OCI-M2 (cell line): ENCODE measurements at regions not wholly inside any gene's neighbourhood (a gene's known extent, or its start where the extent isn't known, plus 50 kb on each side); places are given as distances from the start of the nearest gene placed in this dataset.
"Not testable (repeated sequence)": the region's sequence is repeated elsewhere in the genome, so short reads cannot be mapped to it uniquely, and the experiment has no call there.

Experiments
- DNase-seq: peaks from one replicate; lab custom pipeline; 2025; ENCODE audit not compliant: unreplicated experiment; lab: John Stamatoyannopoulos, UW

DNA sequence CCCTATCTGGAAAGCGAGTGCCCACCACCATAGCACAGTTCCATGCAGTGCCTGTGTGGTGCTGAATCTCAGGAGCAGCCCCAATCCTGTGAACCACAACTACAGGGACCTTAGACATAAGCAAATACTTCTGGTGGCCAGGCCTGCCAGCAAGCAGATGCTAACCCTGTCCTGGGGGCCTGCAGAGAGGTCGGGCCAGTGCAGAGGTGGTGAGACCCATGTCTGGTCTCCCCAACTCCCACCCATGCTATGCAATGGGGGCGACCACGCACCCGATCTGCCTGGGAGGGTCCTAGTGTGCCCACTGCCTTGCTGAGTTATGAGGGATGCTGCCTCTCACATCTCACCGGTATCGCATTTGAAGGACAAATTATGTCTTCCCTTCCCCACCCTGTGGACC, 151.6 kb upstream of the ZNF337 start:
- DNase-seq: no peak

DNA sequence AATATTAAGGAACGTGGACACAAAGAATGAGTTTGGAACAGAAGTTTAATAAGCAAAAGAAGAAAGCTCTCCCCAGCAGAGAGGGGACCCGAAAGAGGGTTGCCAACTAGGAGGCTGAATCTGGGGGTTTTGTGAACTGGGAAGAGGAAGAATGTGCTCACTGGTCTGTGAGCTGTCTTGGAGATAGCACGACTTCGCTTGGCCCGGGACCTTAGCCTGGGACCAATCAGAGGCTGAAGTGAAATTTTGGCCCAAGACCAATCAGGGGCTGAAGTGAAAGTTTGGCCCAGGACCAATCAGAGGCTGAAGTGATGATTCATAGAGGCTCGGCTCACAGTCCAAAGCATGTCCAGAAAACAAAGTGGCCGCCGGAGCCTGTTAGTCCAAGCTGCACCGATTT, 148.0 kb upstream of the ZNF337 start:
- not testable (repeated sequence) for DNase-seq

DNA sequence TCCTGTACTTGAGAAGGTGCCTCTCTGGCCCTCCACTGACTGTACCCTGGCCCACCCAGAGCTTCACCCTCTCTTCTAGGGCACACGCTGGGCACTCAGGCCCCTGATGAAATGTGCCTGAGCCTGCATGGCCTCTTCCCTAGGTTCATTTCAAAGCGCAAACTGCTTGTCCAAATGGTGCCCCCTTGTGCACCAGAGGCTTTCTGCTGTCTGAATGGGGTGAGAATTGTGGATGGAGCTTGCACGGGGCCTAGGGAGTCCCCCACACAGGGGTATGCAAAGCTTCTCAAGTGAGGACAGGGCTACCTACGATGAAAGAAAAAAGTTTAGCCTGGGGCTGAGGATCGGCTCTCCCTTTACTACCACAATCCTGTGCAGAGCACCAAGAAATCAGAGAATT, 116.9 kb upstream of the ZNF337 start:
- DNase-seq: not testable (repeated sequence)

DNA sequence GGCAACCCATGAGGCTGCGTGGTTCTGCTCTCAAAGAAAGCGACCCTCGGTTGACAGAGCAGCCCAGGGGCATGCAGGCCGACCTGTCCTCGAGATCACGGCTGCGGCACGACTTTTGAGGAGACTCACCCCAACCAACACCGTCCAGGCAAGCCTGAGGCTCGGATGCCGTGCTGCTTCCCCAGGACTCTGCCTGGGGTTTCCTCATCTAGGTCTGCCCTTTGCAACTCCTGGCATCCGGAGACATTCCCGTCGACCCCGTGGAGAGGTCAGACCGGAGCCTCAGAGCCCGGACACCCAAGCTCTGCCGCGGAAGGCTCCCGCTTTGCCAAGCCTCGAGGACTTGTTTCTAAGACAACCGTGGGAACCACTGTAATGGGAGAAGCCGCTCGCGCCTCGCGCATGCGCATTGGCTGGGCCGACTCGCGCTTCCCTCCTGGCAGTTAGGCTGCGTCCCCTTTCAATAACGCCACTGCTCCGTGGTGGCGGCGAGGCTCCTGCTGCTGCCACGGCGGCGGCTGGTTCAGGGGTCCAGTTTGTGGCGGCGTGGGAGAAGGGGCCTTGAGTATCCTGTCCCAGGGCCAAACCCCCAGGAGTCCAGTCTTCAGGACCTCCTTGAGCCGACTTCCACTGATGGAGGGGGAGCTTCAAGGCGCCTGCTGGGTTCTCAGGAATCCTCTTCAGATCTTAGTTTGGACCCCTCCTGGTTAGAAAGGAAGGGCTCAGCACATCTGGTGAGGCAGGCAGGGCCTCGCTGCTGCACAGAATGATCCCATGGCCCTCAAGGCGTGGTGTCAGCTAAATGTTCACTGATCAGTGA, 101.7 kb upstream of the ZNF337 start:
- not testable (repeated sequence) for DNase-seq

DNA sequence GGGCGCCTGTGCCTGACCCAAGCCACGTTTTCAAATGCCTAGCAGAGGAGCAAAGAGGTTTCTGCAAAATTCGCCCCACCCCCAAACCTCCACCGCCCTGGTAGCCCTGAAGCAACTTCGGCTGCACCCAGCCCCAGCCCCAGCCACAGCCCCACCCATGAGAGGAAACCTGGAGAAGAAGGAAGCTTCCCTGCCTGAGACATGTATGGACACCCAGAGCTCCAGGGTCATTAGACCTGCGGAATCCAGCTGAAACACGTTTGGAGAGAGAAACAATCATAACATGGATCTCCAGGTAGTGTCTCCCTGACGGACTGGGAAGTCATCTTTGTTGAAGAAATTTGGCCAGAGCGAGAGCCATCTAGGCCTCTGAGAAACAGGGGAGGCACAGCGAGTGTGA, 100.4 kb upstream of the ZNF337 start:
- DNase-seq: not testable (repeated sequence)

DNA sequence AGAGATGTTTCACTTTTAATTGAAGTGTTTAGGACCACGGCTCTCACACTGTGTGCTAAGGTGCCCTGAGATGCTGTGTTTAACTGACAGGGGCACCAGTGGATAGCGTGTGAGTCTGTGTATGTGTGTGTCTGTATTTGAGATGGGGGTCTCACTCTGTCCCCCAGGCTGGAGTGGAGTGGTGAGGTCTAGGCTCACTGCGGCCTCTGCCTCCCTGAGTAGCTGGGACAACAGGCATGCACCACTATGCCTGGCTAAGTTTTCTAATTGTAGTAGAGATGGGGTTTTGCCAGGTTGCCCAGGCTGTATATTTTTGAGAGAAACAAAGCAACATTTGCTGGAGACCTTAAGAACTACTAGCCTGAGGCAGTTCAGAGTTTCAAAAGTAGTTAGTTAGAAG, 80.6 kb upstream of the ZNF337 start:
- DNase-seq: not testable (repeated sequence)

DNA sequence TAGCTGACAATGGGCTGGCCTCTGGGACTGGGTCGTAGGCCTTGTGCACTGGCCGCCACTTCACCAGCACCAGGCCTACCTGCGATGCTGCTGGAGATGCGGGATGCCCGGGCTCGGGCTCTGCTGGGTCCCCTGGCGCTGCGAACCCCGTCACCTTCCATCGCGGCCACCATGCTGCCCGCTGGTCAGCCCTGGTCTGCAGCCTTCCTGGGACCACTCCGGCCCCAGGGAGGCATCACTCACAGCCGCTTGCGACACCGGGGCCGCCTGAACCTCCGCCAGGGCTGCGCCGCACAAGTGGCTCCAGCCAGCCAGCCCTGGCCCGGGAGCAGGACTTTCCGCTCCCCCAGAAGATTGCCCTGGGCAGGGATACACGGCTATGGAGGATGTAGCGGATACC, 78.1 kb upstream of the ZNF337 start:
- DNase-seq: not testable (repeated sequence)

DNA sequence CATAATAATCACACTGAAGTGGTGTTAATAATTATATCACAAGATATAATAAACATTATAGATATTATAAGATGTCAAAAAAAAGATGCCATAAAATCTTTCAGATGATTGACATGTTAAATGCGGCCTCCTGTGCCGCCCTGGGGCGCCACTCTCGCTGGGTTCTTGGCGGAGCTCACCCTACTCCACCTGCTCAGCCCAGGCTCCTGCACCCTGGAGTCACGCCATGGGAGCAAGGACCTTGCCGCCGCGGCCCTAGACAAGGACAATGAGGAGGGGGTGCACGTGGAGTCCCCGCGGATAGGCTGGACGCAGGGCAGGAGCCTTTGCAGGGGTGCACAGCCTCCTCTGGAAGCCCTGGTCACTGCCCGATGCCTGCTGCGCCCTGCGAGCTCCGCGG, 77.5 kb upstream of the ZNF337 start:
- DNase-seq: not testable (repeated sequence)

DNA sequence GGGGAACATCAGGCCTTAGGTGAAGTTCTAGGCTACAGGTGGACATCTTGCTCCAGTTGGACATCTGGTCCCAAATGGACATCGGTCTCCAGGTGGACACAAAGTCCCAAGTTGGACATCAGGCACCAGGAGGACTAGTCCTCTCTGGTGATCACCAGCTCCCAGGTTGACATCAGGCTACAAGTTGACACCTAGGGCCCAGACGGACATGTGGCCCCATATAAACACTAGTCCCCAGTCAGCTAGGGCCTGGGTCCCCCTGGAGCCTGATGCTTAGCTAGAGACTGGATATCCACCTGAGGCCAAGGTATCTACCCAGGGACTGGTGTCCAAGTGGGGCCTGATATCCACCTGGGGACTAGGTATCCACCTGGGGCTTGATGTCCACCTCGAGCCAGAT, 75.8 kb upstream of the ZNF337 start:
- DNase-seq: not testable (repeated sequence)

DNA sequence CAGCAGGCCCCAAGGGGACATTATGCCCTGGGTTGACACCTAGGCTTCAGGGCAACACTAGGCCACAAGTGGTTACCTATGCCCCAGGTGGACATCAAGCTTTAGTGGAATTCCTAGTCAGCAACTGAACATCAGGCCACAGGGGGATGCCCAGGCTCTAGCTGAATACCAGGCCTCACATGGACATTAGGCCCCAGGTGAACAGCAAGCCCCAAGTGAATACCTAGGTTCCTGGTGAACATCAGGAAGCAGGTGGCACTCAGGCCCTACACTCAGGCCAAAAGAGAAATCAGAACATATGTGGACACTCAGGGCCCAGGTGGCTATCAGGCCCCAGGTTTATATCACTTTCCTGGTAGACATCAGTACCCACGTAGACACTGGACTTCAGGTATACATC, 75.2 kb upstream of the ZNF337 start:
- not testable (repeated sequence) for DNase-seq

DNA sequence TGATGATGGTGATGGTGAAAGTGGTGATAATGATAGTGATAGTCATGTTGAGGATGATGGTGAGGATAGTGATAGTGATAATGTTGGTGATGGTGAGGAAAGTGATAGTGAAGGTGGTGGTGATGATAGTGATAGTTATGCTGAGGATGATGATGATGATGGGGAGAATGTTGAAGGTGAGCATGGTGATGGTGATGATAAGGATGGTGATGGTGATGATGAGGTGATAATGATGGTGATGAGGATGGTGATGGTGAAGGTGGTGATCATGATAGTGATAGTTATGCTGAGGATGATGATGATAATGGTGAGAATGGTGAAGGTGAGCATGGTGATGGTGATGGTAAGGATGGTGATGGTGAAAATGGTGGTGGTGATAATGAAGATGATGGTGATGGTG, 64.9 kb upstream of the ZNF337 start:
- no peak for DNase-seq

DNA sequence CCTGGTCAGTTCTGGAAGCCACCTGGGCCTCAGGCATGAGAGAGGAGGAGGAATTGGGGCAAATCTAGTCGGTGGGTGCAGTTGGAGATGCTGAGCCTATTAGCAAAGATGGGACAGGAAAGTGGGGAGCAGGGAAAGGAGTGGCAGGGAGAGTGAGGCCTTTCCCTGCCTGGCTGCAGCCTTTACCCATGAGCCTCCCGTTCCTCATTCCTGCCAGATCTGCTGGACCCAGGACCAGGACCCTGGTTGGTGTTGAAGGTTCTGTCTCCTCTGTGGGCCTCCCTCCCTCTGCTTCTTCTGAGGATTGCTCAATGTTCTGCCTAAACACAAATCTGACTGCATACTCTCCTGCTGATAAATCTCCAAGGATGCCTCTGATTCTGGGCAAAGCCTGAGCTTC, 64.4 kb upstream of the ZNF337 start:
- DNase-seq: not testable (repeated sequence)

DNA sequence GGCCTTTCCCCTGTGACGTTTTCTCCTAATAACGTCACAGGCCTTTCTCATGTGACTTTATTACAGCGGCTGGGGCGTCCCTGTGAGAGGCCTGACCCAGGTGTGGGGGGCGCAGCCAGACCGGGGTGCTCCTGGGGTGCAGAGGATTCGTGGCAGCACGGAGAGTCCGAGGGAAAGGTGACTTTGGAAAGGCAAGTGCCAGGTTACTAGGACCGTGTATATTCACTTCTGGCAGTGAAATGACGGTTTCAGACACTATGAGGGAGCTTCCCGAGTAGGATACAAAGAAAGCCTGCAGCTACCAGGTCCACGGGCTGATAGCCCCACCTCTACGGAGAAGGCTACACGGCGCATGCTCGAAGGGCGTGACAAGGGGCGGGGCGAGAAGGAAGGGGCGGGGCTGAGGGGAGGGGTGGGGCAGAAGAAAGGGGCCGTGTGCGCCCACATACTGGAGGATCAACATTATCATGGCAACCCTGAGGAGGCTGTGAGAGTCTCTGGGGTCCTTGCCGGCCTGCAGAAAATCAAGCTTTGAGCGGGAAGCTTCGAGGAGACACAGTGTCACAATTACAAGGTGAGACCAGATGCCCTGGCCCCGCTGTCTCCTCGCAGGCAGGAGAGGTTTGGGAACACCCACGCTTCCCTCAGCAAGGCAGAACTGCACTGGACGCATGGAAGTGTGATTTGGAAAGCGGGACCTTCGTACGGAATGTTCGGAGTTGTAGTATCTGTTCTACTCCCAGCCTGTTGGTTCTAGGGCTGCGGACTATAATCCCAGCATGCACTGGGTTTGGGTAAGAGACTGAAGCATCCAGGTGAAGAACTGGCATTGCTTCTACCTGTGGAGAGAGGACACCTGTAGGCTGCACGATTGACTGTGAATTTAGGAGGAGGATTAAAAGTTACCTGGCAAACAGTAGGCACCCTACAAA, 54.4 kb upstream of the ZNF337 start:
- DNase-seq: no peak

DNA sequence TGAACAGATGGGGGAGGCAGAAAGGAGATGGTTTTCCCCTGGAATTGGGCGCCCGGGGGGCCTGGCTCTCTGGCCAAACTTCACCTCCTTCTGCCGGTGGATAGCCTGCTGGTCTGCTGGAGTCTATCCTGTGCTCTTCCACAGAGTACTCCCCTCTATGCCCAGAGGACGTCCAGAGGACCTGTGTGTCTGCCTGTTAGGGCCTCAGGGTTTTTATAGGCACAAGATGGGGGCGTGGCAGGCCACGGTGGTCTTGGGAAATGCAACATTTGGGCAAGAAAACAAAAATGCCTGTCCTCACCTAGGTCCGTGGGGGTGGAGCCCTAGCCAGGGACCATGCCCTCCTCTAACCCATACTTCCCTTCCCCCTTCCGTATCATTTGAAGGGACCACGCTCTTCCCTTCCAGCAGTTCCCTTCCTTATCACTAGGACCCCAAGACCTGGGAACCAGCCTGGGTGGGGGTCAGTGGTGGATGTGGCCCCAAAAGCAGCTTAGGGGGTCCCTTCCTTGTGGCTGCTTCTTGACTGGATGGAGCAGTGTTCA, 53.6 kb upstream of the ZNF337 start:
- no peak for DNase-seq

DNA sequence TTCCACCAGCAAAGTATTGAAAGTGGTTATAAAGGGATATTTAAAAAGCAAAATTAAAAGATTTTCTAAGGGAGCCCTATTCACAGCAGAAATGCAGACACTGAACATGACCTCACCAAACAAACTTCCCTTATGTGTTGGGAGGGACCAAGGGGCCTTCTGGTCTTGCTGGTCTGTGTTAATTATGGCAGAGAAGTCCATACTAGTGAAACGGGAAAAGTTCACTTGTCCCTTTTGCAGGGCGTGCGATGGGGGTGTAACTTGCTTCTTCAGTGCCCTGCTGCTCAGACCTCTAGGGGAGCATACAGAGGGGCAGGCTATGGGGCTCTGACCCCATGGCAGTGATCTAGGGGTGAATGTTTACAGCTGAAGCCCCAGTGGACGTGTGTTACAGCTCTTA, 53.0 kb upstream of the ZNF337 start:
- no peak for DNase-seq
